HG03196 (cell line): ENCODE measurements at regions not wholly inside any gene's neighbourhood (a gene's known extent, or its start where the extent isn't known, plus 50 kb on each side); places are given as distances from the start of the nearest gene placed in this dataset.

Experiments used
- ATAC-seq: cut with Tn5 transposase; IDR thresholded peaks from one replicate; pipeline ENCODE4 v1.9.1; 2021; ENCODE audit not compliant: unreplicated experiment

DNA sequence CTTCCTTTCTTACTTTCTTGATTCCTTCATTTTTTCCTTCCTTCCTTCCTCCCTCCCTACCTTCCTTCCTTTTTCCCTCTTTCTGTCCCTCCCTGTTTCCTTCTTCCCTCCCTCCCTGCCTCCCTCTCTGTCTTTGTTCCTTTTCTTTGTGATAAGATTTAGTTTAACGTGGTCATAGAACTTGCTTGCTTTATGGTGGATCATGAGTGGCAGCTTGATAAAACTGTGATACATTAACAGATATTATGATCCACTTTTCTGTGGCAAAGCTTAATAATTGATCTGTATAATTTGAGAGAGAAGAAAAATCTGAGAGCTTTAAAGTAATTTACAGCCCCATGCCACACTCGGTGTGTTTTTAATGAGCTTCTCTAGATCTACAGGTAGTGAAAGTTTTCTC, 280.5 kb downstream of the RNF144B start:
- no peak for ATAC-seq

GRCh38 chr6:18668994-18669393, 281.8 kb downstream of the RNF144B start:
- no peak for ATAC-seq

GRCh38 chr6:18672852-18673251, 285.7 kb downstream of the RNF144B start:
- ATAC-seq = no peak

DNA sequence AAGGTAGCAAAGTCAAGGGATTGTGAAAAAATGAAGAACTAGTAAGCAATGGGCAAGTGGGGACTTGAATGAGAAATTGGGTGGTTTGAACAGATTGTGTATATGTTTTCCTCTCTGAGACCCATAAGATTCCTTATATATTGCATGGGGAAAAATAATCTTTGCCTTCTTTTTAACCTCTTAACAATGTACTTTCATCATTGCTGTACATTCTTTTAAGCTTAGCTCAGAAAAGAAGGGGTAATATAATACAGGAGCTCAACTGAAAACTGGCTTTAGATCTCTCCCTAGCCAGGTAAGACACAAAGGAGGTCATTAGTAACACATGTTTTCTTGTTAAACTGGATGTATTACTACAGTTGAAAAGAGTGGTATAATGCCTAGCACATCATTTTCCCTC, 287.2 kb downstream of the RNF144B start:
- ATAC-seq = no peak

DNA sequence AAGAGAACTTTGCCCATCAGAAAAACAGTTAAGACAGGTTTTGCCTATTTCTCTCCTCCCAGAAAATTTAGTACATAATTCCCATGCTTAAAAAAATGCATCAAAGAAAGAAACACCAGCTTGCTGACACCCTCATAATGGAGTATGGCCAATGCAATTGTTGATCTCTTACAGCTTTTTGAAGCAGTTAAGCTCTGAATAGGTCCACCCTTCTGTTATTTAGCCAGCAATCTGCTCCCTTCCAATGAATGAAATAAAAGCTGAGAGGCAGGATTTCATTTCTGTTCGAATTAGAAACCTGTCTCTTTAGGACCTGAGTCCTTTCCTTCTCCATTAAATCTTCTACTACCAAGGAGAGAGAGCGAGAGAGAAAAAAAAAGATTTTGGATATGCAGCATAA, 288.7 kb downstream of the RNF144B start:
- ATAC-seq = no peak

- ATAC-seq = no peak
Observed at GRCh38 chr6:18676548-18676947, 289.4 kb downstream of the RNF144B start.

- ATAC-seq = no peak
Observed at GRCh38 chr6:18680842-18681241, 293.7 kb downstream of the RNF144B start.

DNA sequence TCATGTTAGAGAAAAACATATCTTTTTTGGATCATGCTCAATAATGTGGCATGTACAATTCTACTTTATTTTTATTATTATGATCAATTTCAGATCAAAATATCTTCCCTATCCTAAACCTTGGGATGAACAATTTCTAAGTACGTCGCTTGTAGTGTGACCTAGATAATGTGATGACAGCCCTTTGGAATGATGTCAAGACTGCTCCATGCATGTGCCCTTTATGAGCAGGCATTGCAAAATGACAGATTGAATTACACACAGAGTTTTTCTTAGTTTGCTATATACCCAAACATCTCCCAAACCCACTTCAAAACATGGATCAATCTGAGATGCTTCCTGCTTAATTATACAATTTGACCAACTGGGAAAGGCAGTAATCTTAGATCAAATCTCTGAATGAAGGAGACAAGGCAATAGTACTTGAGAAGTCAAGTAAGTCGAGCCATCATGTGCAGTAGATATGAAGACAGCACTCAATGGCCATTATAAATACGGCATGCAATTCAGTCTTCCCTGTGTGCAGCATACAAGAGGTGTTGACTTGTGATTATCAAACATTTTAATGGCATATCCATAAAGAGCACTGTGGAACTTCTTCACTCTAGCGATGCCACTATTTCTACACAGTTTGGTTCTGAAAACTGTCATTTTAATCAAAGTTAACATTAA, 294.8 kb downstream of the RNF144B start:
- ATAC-seq = no peak

DNA sequence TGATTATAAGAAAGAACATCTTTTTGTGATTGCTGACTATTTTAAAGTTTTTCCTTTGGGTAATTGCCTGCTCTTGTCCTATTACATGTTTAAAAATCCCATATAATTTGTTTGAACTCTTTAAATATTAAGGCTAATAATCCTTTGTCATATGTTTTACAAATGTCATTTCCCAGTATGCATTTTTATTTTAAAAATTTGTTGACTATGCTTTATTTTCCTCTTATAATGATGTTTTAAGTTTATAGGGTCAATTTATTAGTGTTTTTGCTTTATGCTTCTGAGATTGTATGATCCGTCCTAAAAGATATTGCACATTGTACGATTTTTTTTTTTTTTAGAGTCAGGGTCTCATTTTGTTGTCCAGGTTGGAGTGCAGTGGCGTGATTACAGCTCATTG, 297.2 kb downstream of the RNF144B start:
- no peak for ATAC-seq

DNA sequence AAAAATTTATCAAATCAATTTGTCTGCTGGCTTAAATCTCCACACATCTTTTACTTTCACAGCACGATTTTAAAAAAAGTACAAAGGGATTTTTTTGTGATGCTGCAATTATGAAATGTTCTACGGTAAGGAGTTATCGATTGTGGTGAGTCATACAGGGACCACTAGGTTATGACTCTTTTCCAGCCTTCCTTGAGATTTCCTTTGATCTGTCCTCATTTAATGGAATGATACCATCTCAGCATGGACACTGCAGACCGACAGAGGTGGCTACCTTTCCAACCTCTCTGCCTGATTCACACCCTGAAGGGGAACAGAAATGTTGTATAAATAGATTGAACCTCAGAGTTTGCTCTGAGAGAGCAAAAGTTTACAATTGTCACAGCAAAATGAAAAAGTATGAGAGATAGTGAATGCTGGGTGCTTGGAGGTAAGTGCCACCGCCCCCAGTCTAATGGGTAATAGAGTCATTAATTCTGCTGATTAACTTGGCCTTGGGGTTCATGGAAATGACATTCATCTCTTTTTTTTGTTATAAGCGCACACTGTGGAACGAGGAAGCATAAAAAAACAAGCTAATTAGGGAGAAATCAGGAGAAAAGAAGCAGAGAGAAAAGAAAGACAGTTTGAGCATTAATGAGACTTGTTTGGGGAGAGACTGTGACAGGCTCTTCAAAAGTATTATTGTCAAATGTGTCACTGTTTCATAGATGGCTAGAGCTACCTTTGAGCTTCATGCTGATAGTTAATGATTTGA, 306.0 kb downstream of the RNF144B start:
- ATAC-seq = no peak

DNA sequence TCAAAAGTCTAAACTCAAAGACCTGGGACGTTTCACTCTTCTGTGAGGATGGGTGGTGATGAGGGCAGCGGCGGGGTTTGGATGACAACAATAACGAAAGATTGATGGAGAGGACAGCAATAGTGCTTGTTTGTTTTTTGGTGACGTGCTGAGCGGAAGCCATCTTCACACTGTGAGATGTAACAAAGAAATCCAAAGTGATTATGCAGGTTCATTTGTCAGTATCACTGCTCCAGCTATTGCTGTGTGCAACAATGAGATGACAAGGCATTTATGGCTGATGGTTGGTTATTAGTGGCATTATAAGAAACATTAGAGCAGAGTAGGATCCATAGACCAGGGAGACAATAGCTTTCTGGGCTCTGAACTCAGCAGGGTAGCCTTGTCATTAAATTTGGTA, 306.7 kb downstream of the RNF144B start:
- no peak for ATAC-seq

DNA sequence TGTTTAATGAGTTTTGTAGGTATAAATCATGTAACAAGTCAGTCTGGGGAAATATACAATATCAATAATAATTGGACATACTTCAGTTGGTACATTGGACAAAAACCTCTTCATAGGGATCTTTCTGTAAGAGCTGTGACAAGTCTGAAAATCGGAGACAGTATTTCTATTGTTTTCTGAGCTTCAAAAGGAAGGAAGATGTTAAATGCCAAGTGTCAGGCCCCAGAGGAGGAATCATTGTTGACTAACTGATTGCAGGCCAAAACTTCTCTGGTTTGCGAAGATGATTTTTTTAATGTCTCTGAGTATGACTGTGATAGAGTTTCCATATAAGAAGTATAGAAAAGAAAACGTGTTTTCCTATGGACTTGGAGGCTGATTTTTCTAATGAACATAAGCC, 316.4 kb downstream of the RNF144B start:
- no peak for ATAC-seq

DNA sequence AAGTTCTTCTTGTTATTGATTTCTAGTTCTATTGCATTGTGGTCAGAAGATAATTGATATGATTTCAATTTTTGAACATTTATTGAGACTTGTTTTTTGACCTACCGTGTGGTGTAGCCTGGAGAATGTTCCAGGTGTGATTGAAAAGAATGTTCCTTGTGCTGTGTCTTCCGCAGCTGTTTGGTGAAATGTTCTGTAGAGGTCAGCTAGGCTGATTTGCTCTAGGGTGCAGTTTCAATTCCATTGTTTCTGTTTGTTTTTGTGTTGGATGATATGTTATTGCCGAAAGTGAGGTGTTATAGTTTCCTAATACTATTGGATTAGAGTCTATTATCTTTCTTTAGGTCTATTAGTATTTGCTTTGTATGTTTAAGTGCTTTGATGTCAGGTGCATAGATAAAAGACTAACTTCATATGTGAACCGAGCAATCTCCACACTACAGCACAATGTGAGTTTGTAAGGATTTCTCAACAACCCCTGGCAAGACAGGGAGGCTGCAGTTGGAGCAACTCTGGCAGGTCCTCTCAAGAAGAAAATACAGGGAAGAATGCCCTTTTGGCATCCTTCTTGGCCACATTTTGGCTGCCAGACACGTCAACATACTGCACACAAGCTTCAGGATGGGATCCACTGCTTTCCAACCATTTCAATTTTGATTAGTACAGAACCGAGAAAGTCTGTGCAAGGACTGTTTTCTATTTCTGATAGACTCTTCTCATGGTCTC, 320.7 kb downstream of the RNF144B start:
- ATAC-seq = no peak

DNA sequence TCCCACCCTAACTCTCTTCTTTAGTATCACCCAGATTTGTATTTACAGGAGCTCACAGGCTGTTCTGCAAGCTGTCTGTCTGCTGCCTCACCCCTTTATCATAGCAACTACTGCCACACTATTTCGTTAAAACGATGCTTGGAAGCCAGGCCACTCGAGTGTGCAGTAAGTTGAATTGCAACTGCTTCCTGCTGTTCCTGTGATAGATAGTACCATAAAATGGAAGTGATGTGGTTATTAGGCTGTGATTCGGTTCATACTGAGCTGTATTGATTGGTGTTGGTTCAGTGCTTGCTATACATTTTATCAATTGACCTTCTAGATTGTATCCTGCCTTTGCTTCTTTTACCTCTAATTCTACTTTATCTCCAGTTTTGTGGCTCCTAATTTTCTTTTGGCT, 325.4 kb downstream of the RNF144B start:
- ATAC-seq = no peak

DNA sequence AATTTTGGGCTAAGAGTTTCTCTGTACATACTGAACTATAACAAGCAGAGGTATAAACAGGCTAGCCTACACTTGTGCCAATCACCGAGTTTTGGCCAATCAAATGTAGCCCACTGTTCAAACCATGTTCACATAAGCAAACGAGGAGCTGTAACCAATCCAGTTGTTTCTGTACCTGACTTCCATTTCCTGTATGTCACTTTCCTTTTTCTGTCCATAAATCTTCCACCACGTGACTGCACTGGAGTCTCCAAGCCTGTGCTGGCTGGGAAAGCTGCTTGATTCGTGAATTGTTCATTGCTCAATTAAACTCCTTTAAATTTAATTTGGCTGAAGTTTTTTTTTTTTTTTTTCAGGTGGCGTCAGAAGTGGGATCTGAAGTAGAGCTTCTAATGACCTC, 332.9 kb downstream of the RNF144B start:
- no peak for ATAC-seq

- no peak for ATAC-seq
Observed at GRCh38 chr6:18724056-18724455, 336.9 kb downstream of the RNF144B start.

- ATAC-seq = no peak
Observed at GRCh38 chr6:18725449-18725848, 338.3 kb downstream of the RNF144B start.

GRCh38 chr6:18733921-18734550, 346.9 kb downstream of the RNF144B start:
- ATAC-seq = no peak

- no peak for ATAC-seq
Observed at GRCh38 chr6:18741741-18742140, 354.6 kb downstream of the RNF144B start.

GRCh38 chr6:18742406-18742805, 355.3 kb downstream of the RNF144B start:
- no peak for ATAC-seq

DNA sequence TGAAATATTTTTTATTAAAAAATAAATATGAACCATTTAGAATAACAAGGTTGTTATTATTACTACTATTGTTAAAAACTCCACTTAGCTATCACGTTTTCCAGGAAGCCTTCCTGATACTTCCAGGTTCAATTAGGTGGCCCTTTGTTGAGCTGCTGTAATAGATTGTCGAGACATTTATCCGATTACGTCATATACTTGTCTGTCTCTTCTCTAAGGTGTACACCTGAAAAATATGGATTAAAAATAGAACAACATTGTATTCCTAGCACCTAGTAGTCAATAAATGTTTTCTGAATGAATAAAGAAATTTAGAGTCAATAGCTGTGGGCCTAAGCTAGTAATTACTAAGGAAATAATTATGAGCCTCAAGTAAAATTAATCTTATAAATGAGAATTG, 359.6 kb downstream of the RNF144B start:
- no peak for ATAC-seq

DNA sequence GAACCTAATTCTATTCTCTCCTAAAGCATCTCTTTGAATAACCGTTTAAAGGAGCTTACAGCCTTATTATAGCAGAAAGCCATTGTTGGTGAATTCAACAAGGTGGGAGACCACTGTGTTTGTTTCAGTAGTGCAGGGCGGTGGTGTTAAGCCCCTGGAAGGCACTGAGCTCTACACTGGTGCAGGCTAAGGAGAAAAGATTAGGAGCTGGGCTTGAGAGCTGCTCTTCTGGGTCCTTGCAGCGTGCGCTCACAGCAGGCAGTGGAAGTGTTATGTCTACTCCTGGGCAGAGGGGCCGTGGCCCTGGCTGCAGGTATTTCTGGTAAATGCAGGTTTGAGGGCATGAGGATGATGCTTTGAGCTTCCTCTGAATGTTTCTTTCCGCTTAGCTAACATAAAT, 361.2 kb downstream of the RNF144B start:
- ATAC-seq = no peak
